ENCODE measurements at regions not wholly inside any gene's neighbourhood (a gene's known extent, or its start where the extent isn't known, plus 50 kb on each side); places are given as distances from the start of the nearest gene placed in this dataset.

GRCh38 chr5:82393951-82394350 lies 115.8 kb upstream of the RPS23 start:
- Mint-ChIP-seq H3K4me3 (ENCODE audit: unreplicated experiment) (no peak overlapping the region), H3K4me1 (ENCODE audit: low read depth, unreplicated experiment) (peaks cover 34% of the 10 kb centered on the region), H3K27ac (ENCODE audit: unreplicated experiment) (no peak overlapping the region), H3K9me3 (ENCODE audit: unreplicated experiment) (no peaks in the 10 kb centered on the region), H3K27me3 (ENCODE audit: low read depth, unreplicated experiment) (no peaks in the 10 kb centered on the region), H3K36me3 (ENCODE audit: low read depth, unreplicated experiment) (peaks cover 2% of the 10 kb centered on the region)
- Histone ChIP-seq H3K4me2 (ENCODE audit: low read length) (no peak overlapping the region), H4K20me1 (ENCODE audit: insufficient read depth, low read length) (no peaks in the 10 kb centered on the region), H3K27ac (ENCODE audit: low read depth, low read length) (no peak overlapping the region), H3K4me3 (ENCODE audit: insufficient read depth, low read depth, low read length) (no peak overlapping the region), H3K4me1 (ENCODE audit: insufficient read depth, low read length) (peaks cover 34% of the 10 kb centered on the region), H3K9me3 (ENCODE audit: insufficient read depth, low read depth, low read length) (no peaks in the 10 kb centered on the region), H3K27me3 (ENCODE audit: insufficient read depth, low read length) (no peaks in the 10 kb centered on the region), H3K79me2 (ENCODE audit: insufficient read depth, low read length) (no peaks in the 10 kb centered on the region), H3K36me3 (ENCODE audit: insufficient read depth, low read length) (no peaks in the 10 kb centered on the region), H3K9ac (ENCODE audit: low read length) (no peak overlapping the region), H2AFZ (ENCODE audit: low read depth, low read length) (no peak overlapping the region)
- TF ChIP-seq CTCF (IDR thresholded peaks at IDR 0.05; ENCODE audit: insufficient read depth, low read depth, low read length), result no peak
- DNase-seq (ENCODE audit: low read depth) (no peak), FAIRE-seq (no peak)

- Histone ChIP-seq H3K27me3 (ENCODE audit: insufficient read depth, low read length) (no peaks in the 10 kb centered on the region), H3K9me3 (ENCODE audit: insufficient read depth, low read depth, low read length) (no peaks in the 10 kb centered on the region), H3K36me3 (ENCODE audit: insufficient read depth, low read length) (no peaks in the 10 kb centered on the region), H3K79me2 (ENCODE audit: insufficient read depth, low read length) (no peaks in the 10 kb centered on the region), H3K27ac (ENCODE audit: low read depth, low read length) (peak overlapping the region; percentile 99), H3K4me1 (ENCODE audit: insufficient read depth, low read length) (peaks cover 39% of the 10 kb centered on the region), H3K9ac (ENCODE audit: low read length) (peak overlapping the region; percentile 85), H3K4me2 (ENCODE audit: low read length) (no peak overlapping the region), H4K20me1 (ENCODE audit: insufficient read depth, low read length) (no peaks in the 10 kb centered on the region), H3K4me3 (ENCODE audit: insufficient read depth, low read depth, low read length) (no peak overlapping the region), H2AFZ (ENCODE audit: low read depth, low read length) (no peak overlapping the region)
- Mint-ChIP-seq H3K4me3 (ENCODE audit: unreplicated experiment) (no peak overlapping the region), H3K27me3 (ENCODE audit: low read depth, unreplicated experiment) (no peaks in the 10 kb centered on the region), H3K4me1 (ENCODE audit: low read depth, unreplicated experiment) (peaks cover 9% of the 10 kb centered on the region), H3K9me3 (ENCODE audit: unreplicated experiment) (peaks cover 8% of the 10 kb centered on the region), H3K36me3 (ENCODE audit: low read depth, unreplicated experiment) (peaks cover 2% of the 10 kb centered on the region), H3K27ac (ENCODE audit: unreplicated experiment) (no peak overlapping the region)
- FAIRE-seq (no peak), DNase-seq (ENCODE audit: low read depth) (no peak)
- no peak for TF ChIP-seq EZH2 (IDR thresholded peaks at IDR 0.05; ENCODE audit: insufficient read depth, low read length)
- TF ChIP-seq CTCF (IDR thresholded peaks at IDR 0.05; ENCODE audit: insufficient read depth, low read depth, low read length), result no peak
These were observed 111.9 kb upstream of the RPS23 start for GRCh38 chr5:82390088-82390487.

- H3K4me3 ChIP-seq (ENCODE audit: insufficient read depth, low read depth, low read length), result no peak overlapping the region
- H3K27me3 ChIP-seq (ENCODE audit: insufficient read depth, low read length), result no peaks in the 10 kb centered on the region
- H3K9me3 ChIP-seq (ENCODE audit: insufficient read depth, low read depth, low read length), result no peaks in the 10 kb centered on the region
- H3K4me3 Mint-ChIP-seq (ENCODE audit: unreplicated experiment), result no peak overlapping the region
- H3K27me3 Mint-ChIP-seq (ENCODE audit: low read depth, unreplicated experiment), result no peaks in the 10 kb centered on the region
- FAIRE-seq (no peak), DNase-seq (ENCODE audit: low read depth) (no peak)
- no peak overlapping the region for H2AFZ ChIP-seq (ENCODE audit: low read depth, low read length)
- peaks cover 46% of the 10 kb centered on the region for H3K4me1 ChIP-seq (ENCODE audit: insufficient read depth, low read length)
- peak overlapping the region; percentile 99 for H3K27ac ChIP-seq (ENCODE audit: low read depth, low read length)
- H3K36me3 ChIP-seq (ENCODE audit: insufficient read depth, low read length), result no peaks in the 10 kb centered on the region
- H3K9ac ChIP-seq (ENCODE audit: low read length), result peak overlapping the region; percentile 85
- peaks cover 8% of the 10 kb centered on the region for H3K9me3 Mint-ChIP-seq (ENCODE audit: unreplicated experiment)
- H3K4me2 ChIP-seq (ENCODE audit: low read length), result peak overlapping the region; percentile 72
- H3K27ac Mint-ChIP-seq (ENCODE audit: unreplicated experiment), result no peak overlapping the region
- TF ChIP-seq CTCF (IDR thresholded peaks at IDR 0.05; ENCODE audit: insufficient read depth, low read depth, low read length), result no peak
- TF ChIP-seq EZH2 (IDR thresholded peaks at IDR 0.05; ENCODE audit: insufficient read depth, low read length), result no peak
- peaks cover 15% of the 10 kb centered on the region for H3K4me1 Mint-ChIP-seq (ENCODE audit: low read depth, unreplicated experiment)
- H4K20me1 ChIP-seq (ENCODE audit: insufficient read depth, low read length), result no peaks in the 10 kb centered on the region
- H3K79me2 ChIP-seq (ENCODE audit: insufficient read depth, low read length), result no peaks in the 10 kb centered on the region
- peaks cover 2% of the 10 kb centered on the region for H3K36me3 Mint-ChIP-seq (ENCODE audit: low read depth, unreplicated experiment)
These were observed 111.2 kb upstream of the RPS23 start for GRCh38 chr5:82389347-82389746.
